Mesenchymal stem cell (in vitro differentiated cells and primary cell): ENCODE measurements at regions not wholly inside any gene's neighbourhood (a gene's known extent, or its start where the extent isn't known, plus 50 kb on each side); places are given as distances from the start of the nearest gene placed in this dataset.

Source experiments
- DNase-seq: peaks from one replicate; pipeline ENCODE4 v3.0.0-alpha.2; 2013
- H2AFZ ChIP-seq: one replicate; pipeline ENCODE4 v1.6.1; 2013; ENCODE audit warnings: low read depth, mild to moderate bottlenecking, control low read depth, inconsistent platforms, low read length, moderate library complexity
- H2AK5ac ChIP-seq: 2 replicates; pipeline ENCODE4 v1.6.1; 2013; ENCODE audit warnings: low read length, moderate library complexity, mild to moderate bottlenecking, inconsistent platforms; ENCODE audit not compliant: severe bottlenecking
- H2BK120ac ChIP-seq: one replicate; pipeline ENCODE4 v1.6.1; 2013; ENCODE audit warnings: low read depth, mild to moderate bottlenecking, inconsistent platforms, low read length, moderate library complexity
- H2BK12ac ChIP-seq, 2 experiments: one replicate each; pipeline ENCODE4 v1.6.1; 2013; ENCODE audit warnings: inconsistent platforms in 2 of 2, low read length in 2 of 2, mild to moderate bottlenecking in 2 of 2, moderate library complexity in 2 of 2, control low read depth in 1 of 2
- H2BK15ac ChIP-seq: one replicate; pipeline ENCODE4 v1.6.1; 2013; ENCODE audit warnings: mild to moderate bottlenecking, low read depth, inconsistent platforms; ENCODE audit not compliant: poor library complexity, severe bottlenecking
- H2BK5ac ChIP-seq: 2 replicates; pipeline ENCODE4 v1.6.1; 2013; ENCODE audit warnings: low read depth, mild to moderate bottlenecking, low read length, control low read depth, inconsistent platforms; ENCODE audit not compliant: poor library complexity, severe bottlenecking
- H3K14ac ChIP-seq, 2 experiments: one replicate each; pipeline ENCODE4 v1.6.1; 2013; ENCODE audit warnings: inconsistent platforms in 2 of 2, low read length in 2 of 2, control low read depth in 1 of 2, mild to moderate bottlenecking in 1 of 2, moderate library complexity in 1 of 2
- H3K18ac ChIP-seq, 2 experiments: one replicate each; pipeline ENCODE4 v1.6.1; 2013; ENCODE audit warnings: inconsistent platforms in 2 of 2, low read length in 2 of 2, control low read depth in 1 of 2, low read depth in 1 of 2, mild to moderate bottlenecking in 1 of 2
- H3K23ac ChIP-seq, 2 experiments: one replicate each; pipeline ENCODE4 v1.6.1; 2013; ENCODE audit warnings: inconsistent platforms in 2 of 2, low read length in 2 of 2, mild to moderate bottlenecking in 2 of 2, moderate library complexity in 2 of 2, control low read depth in 1 of 2
- H3K27ac ChIP-seq: 2 replicates; pipeline ENCODE4 v1.5.1; 2013; ENCODE audit warnings: mild to moderate bottlenecking, moderate library complexity, low read length, control low read depth, inconsistent platforms; ENCODE audit not compliant: poor library complexity, severe bottlenecking
- H3K27me3 ChIP-seq, 2 experiments: 2 replicates each; pipeline versions ENCODE4 v1.6.1 to v1.7.0; 2013; ENCODE audit warnings: low read length in 2 of 2, mild to moderate bottlenecking in 2 of 2, moderate library complexity in 2 of 2, control low read depth in 1 of 2, inconsistent platforms in 1 of 2; ENCODE audit not compliant: control insufficient read depth in 1 of 2, insufficient read depth in 1 of 2
- H3K36me3 ChIP-seq, 2 experiments: 2 replicates each; pipeline versions ENCODE4 v1.6.1 to v1.7.0; 2013; ENCODE audit warnings: low read length in 2 of 2, control low read depth in 1 of 2, inconsistent platforms in 1 of 2, low read depth in 1 of 2, mild to moderate bottlenecking in 1 of 2; ENCODE audit not compliant: insufficient read depth in 2 of 2, control insufficient read depth in 1 of 2
- H3K4ac ChIP-seq, 2 experiments: one replicate each; pipeline ENCODE4 v1.6.1; 2013; ENCODE audit warnings: inconsistent platforms in 2 of 2, low read length in 2 of 2, mild to moderate bottlenecking in 2 of 2, moderate library complexity in 2 of 2, control low read depth in 1 of 2, low read depth in 1 of 2
- H3K4me1 ChIP-seq: 2 replicates; pipeline ENCODE4 v1.6.1; 2013; ENCODE audit warnings: low read depth, low read length, control low read depth; ENCODE audit not compliant: control insufficient read depth, insufficient read depth
- H3K4me2 ChIP-seq: 2 replicates; pipeline ENCODE4 v1.6.1; 2013; ENCODE audit warnings: low read length, mild to moderate bottlenecking, inconsistent platforms; ENCODE audit not compliant: poor library complexity, severe bottlenecking
- H3K4me3 ChIP-seq, 2 experiments: 2 replicates each; pipeline versions ENCODE4 v1.5.1 to v1.7.0; 2013; ENCODE audit warnings: low read length in 2 of 2, mild to moderate bottlenecking in 2 of 2, control low read depth in 1 of 2, low read depth in 1 of 2; ENCODE audit not compliant: insufficient read depth in 1 of 2
- H3K79me1 ChIP-seq: replicated peaks from 2 replicates; pipeline ENCODE4 v1.6.1; 2013; ENCODE audit warnings: mild to moderate bottlenecking, control low read depth, low read length, inconsistent platforms; ENCODE audit not compliant: poor library complexity, severe bottlenecking
- H3K9ac ChIP-seq: 2 replicates; pipeline ENCODE4 v1.7.0; 2013; ENCODE audit warnings: mild to moderate bottlenecking, low read length, moderate library complexity
- H3K9me3 ChIP-seq: 2 replicates; pipeline ENCODE4 v1.7.0; 2013; ENCODE audit warnings: mild to moderate bottlenecking, low read length; ENCODE audit not compliant: control insufficient read depth
- H4K8ac ChIP-seq: one replicate; pipeline ENCODE4 v1.6.1; 2013; ENCODE audit warnings: inconsistent platforms, mild to moderate bottlenecking, low read length, moderate library complexity
- H4K91ac ChIP-seq: one replicate; pipeline ENCODE4 v1.6.1; 2013; ENCODE audit warnings: mild to moderate bottlenecking, low read length, inconsistent platforms
- WGBS: methylation state at CpG from one replicate; pipeline ENCODE4 v1.1.7; 2013; ENCODE audit warnings: mixed read lengths; 5-methylcytosine and 5-hydroxymethylcytosine counted together

DNA sequence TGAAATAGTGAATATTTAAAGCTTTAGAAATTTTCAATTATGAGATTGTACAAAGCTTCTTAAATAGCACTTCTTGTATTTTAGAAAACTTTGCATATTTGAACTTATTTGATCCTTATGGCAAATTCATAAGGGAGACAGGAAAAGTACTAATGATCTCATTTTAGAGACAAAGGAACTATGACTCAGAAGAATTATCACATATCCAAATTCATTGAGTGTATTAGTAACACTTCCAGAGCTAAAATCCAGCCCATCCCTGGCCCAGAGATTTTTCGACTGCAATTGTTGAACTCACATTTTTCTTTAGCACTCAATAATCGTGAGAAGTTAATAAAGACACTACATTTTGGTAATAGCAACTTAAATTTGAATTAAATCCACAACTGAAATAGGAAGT is 704.3 kb downstream of the EPM2A start:
- DNase-seq, result no peak
- no peak overlapping the region for H2BK120ac ChIP-seq
- H3K4me3 ChIP-seq, result no peak overlapping the region
- no peak overlapping the region for H3K23ac ChIP-seq
- H2BK5ac ChIP-seq, result no peak overlapping the region
- no peaks in the 10 kb centered on the region for H3K4me1 ChIP-seq
- no peak overlapping the region for H3K4ac ChIP-seq
- H3K4me2 ChIP-seq, result no peak overlapping the region
- no peak overlapping the region for H4K91ac ChIP-seq
- no peak overlapping the region for H3K9ac ChIP-seq
- no peak overlapping the region for H2BK12ac ChIP-seq
- no peaks in the 10 kb centered on the region for H3K27me3 ChIP-seq
- H3K18ac ChIP-seq, result no peak overlapping the region
- H3K36me3 ChIP-seq, result no peaks in the 10 kb centered on the region
- 83% methylated on average over 1 of the region's 2 CpGs for WGBS
- H2AFZ ChIP-seq, result no peak overlapping the region
- H3K79me1 ChIP-seq, result no peaks in the 10 kb centered on the region
- no peak overlapping the region for H2BK15ac ChIP-seq
- H3K9me3 ChIP-seq, result no peaks in the 10 kb centered on the region
- H4K8ac ChIP-seq, result no peak overlapping the region
- H3K27ac ChIP-seq, result no peak overlapping the region
- H3K14ac ChIP-seq, result no peak overlapping the region
- no peak overlapping the region for H2AK5ac ChIP-seq

DNA sequence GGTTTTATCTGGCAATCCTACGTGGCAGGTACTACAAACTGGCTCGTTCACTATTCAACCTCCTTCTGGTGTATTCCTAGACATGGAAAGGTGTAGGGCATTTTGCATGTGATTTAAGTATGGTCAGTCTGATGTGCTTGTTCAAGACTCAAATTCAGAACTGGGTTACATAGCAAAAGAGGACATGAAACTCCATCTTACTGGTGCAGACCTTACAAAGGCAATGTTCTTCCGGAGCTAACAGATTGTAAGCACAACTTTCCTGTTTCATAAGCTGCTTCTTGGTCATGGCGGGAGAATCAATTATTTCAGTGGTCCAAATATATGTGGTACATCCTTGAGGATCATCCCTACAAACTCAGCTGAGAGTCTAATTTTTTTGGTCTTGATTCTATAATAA is 703.4 kb downstream of the EPM2A start:
- no peaks in the 10 kb centered on the region for H3K9me3 ChIP-seq
- no peak overlapping the region for H3K9ac ChIP-seq
- no peak overlapping the region for H2BK12ac ChIP-seq
- WGBS, result 95% methylated on average over 4 of the region's 4 CpGs
- no peaks in the 10 kb centered on the region for H3K79me1 ChIP-seq
- H3K18ac ChIP-seq, result no peak overlapping the region
- H3K4me2 ChIP-seq, result no peak overlapping the region
- no peak overlapping the region for H3K4me3 ChIP-seq
- H3K4me1 ChIP-seq, result no peaks in the 10 kb centered on the region
- H3K27me3 ChIP-seq, result no peaks in the 10 kb centered on the region
- H4K8ac ChIP-seq, result no peak overlapping the region
- H3K14ac ChIP-seq, result no peak overlapping the region
- no peak overlapping the region for H3K23ac ChIP-seq
- H2AFZ ChIP-seq, result no peak overlapping the region
- no peaks in the 10 kb centered on the region for H3K36me3 ChIP-seq
- H2AK5ac ChIP-seq, result no peak overlapping the region
- no peak overlapping the region for H2BK5ac ChIP-seq
- DNase-seq, result no peak
- no peak overlapping the region for H2BK15ac ChIP-seq
- no peak overlapping the region for H3K4ac ChIP-seq
- no peak overlapping the region for H3K27ac ChIP-seq
- no peak overlapping the region for H4K91ac ChIP-seq
- H2BK120ac ChIP-seq, result no peak overlapping the region

DNA sequence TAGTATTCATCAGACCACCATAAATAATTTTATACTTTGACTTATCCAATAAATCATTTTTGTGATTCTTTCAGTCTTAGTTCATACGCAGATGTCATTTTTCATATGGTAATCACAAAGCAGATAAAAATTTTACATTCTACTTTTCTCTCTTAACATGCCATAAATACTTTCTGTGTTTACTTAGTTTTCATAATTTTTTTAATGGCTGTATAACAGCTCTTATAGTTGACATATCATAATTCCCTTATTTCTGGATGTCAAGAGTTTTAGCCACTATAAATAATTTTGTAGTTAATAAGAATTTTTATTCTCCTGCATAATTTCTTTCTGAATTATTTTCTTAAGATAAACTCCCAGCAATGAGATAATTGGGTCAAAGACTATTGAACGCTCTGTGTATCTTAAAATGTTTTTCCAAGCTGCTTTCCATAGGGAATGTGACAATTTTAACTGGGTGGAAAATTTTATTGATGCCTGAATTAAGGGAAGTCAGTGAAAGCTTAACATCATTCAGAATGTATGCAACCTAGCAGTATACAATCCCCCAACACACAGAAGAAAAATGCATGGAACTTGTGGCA is 702.7 kb downstream of the EPM2A start:
- Histone ChIP-seq H3K27me3 (no peaks in the 10 kb centered on the region), H2AFZ (no peak overlapping the region), H3K4me2 (no peak overlapping the region), H3K4ac (no peak overlapping the region), H3K36me3 (no peaks in the 10 kb centered on the region), H3K4me3 (no peak overlapping the region), H3K18ac (no peak overlapping the region), H4K91ac (no peak overlapping the region), H3K9ac (no peak overlapping the region), H3K4me1 (no peaks in the 10 kb centered on the region), H4K8ac (no peak overlapping the region), H3K9me3 (no peaks in the 10 kb centered on the region), H3K23ac (no peak overlapping the region), H2BK5ac (no peak overlapping the region), H2BK12ac (no peak overlapping the region), H3K27ac (no peak overlapping the region), H2BK120ac (no peak overlapping the region), H3K14ac (no peak overlapping the region), H2BK15ac (no peak overlapping the region), H3K79me1 (no peaks in the 10 kb centered on the region), H2AK5ac (no peak overlapping the region)
- WGBS, result no CpG with 5 or more reads among the region's 2 CpGs
- no peak for DNase-seq

DNA sequence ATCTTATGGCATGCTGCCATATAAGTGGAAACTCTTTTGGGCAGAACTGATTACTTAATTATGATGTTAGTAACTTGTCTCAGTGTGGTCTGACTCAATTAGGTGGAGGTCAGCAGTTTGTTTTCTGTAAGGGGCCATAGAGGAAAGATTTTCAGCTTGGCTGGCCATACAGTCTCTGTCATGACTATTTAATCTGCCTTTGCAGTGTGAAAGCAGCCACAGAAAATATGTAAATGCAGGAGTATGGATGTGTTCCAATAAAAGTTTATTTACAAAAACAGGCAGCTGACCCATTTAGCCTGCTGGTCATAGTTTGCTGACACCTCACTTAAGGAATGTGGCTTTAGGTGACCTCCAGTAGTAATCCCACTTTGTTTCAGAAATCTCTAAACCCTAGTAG is 700.7 kb downstream of the EPM2A start:
- H3K14ac ChIP-seq, result no peak overlapping the region
- no peak overlapping the region for H4K91ac ChIP-seq
- no peaks in the 10 kb centered on the region for H3K4me1 ChIP-seq
- peak overlapping the region; percentile 15 for H3K27ac ChIP-seq
- no peak overlapping the region for H2BK5ac ChIP-seq
- no peak overlapping the region for H3K4me3 ChIP-seq
- no peak overlapping the region for H2BK120ac ChIP-seq
- H3K79me1 ChIP-seq, result no peaks in the 10 kb centered on the region
- H4K8ac ChIP-seq, result no peak overlapping the region
- H2BK12ac ChIP-seq, result no peak overlapping the region
- no peak overlapping the region for H2BK15ac ChIP-seq
- H2AK5ac ChIP-seq, result no peak overlapping the region
- no peaks in the 10 kb centered on the region for H3K36me3 ChIP-seq
- H3K4me2 ChIP-seq, result no peak overlapping the region
- no peak overlapping the region for H3K23ac ChIP-seq
- H3K27me3 ChIP-seq, result no peaks in the 10 kb centered on the region
- H3K9ac ChIP-seq, result no peak overlapping the region
- H3K4ac ChIP-seq, result no peak overlapping the region
- DNase-seq, result peak; percentile 52
- no peak overlapping the region for H3K18ac ChIP-seq
- H2AFZ ChIP-seq, result no peak overlapping the region
- no peaks in the 10 kb centered on the region for H3K9me3 ChIP-seq
